ENCODE measurements at regions not wholly inside any gene's neighbourhood (a gene's known extent, or its start where the extent isn't known, plus 50 kb on each side); places are given as distances from the start of the nearest gene placed in this dataset.
A peak's percentile ranks its signal among the peaks of the same experiment; 100 is the strongest.

DNA sequence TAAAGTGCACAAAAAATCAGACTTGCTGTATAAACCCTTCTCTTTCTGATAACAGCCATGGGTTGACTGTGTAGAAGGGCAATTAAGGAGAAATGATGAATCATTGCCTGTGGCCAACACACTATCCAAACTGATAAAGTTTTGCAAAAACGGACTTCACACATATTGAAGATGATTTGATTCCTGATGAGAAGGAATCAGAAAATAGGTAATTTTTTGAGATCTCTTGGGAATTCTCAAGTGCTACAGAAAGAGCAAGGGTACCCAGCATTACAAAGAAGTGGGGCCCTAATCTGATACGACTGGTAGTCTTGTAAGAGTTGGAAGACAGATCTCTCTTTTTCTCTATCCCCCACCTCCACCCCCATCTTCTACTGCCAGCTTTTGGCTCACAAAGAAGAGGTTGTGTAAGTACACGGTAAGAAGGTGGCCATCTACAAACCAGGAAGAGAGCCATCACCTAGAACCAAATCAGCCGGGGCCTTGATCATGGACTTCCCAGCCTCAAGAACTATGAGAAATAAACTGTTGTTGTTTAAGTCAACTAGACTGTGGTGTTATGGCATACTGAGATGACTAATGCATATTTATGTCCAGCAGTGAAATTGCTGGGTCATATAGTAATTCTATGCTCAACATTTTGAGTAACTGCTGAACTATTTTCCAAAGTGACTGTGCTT, 254.7 kb downstream of the EDEM1 start (continued):
- TF ChIP-seq E2F5 (CRISPR knock-in tag; IDR thresholded peaks at IDR 0.05): no peak
- no peak for TF ChIP-seq FOXJ3 (CRISPR knock-in tag; IDR thresholded peaks at IDR 0.05)
- TF ChIP-seq SMARCB1 (IDR thresholded peaks at IDR 0.05; ENCODE audit: insufficient read length, low read depth): no peak
- TF ChIP-seq, protein P1, sequence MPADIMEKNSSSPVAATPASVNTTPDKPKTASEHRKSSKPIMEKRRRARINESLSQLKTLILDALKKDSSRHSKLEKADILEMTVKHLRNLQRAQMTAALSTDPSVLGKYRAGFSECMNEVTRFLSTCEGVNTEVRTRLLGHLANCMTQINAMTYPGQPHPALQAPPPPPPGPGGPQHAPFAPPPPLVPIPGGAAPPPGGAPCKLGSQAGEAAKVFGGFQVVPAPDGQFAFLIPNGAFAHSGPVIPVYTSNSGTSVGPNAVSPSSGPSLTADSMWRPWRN (IDR thresholded peaks at IDR 0.05; ENCODE audit: low read depth): peak; percentile 58; the same call in 1 of the 2 replicates
- peak; percentile 85 for TF ChIP-seq L3MBTL2 (IDR thresholded peaks at IDR 0.05)
- no peak for TF ChIP-seq ZBTB12 (CRISPR knock-in tag; IDR thresholded peaks at IDR 0.05)
- TF ChIP-seq ZBTB1 (CRISPR knock-in tag; IDR thresholded peaks at IDR 0.05; ENCODE audit: borderline replicate concordance, low read depth): no peak
- 0 out of 2 replicates have a peak, but pooled peaks have one; percentile 49 for TF ChIP-seq GATAD2A (IDR thresholded peaks at IDR 0.05)
- TF ChIP-seq ZNF3 (CRISPR knock-in tag; IDR thresholded peaks at IDR 0.05): 0 out of 2 replicates have a peak, but pooled peaks have one; percentile 45
- TF ChIP-seq KLF13 (tag; IDR thresholded peaks at IDR 0.05; ENCODE audit: borderline replicate concordance, low read depth): peak; percentile 36; the same call in 1 of the 2 replicates
- TF ChIP-seq NR2C1 (IDR thresholded peaks at IDR 0.05): no peak
- TF ChIP-seq NR2C1 (tag; IDR thresholded peaks at IDR 0.05): no peak
- no peak for TF ChIP-seq SP1 (CRISPR knock-in tag; IDR thresholded peaks at IDR 0.05)
- peak; percentile 33 for TF ChIP-seq TAF9B (IDR thresholded peaks at IDR 0.05; ENCODE audit: partially characterized antibody)
- TF ChIP-seq RAD21 (CRISPR knock-in tag; conservative IDR thresholded peaks at IDR 0.05 in 1 of 2, IDR thresholded peaks at IDR 0.05 in 1 of 2): 0 out of 4 replicates have a peak, but pooled peaks of 1 of the 2 experiments have one; percentile 11
- no peak for TF ChIP-seq NR3C1 (CRISPR knock-in tag; IDR thresholded peaks at IDR 0.05)
- TF ChIP-seq MTA3 (IDR thresholded peaks at IDR 0.05; ENCODE audit: borderline replicate concordance): 0 out of 2 replicates have a peak, but pooled peaks have one; percentile 34
- TF ChIP-seq, protein P2, sequence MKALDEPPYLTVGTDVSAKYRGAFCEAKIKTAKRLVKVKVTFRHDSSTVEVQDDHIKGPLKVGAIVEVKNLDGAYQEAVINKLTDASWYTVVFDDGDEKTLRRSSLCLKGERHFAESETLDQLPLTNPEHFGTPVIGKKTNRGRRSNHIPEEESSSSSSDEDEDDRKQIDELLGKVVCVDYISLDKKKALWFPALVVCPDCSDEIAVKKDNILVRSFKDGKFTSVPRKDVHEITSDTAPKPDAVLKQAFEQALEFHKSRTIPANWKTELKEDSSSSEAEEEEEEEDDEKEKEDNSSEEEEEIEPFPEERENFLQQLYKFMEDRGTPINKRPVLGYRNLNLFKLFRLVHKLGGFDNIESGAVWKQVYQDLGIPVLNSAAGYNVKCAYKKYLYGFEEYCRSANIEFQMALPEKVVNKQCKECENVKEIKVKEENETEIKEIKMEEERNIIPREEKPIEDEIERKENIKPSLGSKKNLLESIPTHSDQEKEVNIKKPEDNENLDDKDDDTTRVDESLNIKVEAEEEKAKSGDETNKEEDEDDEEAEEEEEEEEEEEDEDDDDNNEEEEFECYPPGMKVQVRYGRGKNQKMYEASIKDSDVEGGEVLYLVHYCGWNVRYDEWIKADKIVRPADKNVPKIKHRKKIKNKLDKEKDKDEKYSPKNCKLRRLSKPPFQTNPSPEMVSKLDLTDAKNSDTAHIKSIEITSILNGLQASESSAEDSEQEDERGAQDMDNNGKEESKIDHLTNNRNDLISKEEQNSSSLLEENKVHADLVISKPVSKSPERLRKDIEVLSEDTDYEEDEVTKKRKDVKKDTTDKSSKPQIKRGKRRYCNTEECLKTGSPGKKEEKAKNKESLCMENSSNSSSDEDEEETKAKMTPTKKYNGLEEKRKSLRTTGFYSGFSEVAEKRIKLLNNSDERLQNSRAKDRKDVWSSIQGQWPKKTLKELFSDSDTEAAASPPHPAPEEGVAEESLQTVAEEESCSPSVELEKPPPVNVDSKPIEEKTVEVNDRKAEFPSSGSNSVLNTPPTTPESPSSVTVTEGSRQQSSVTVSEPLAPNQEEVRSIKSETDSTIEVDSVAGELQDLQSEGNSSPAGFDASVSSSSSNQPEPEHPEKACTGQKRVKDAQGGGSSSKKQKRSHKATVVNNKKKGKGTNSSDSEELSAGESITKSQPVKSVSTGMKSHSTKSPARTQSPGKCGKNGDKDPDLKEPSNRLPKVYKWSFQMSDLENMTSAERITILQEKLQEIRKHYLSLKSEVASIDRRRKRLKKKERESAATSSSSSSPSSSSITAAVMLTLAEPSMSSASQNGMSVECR (CRISPR knock-in tag; IDR thresholded peaks at IDR 0.05): no peak
- TF ChIP-seq KDM5B (IDR thresholded peaks at IDR 0.05; ENCODE audit: insufficient replicate concordance, low read depth, low read length): no peak
- TF ChIP-seq, protein P3, sequence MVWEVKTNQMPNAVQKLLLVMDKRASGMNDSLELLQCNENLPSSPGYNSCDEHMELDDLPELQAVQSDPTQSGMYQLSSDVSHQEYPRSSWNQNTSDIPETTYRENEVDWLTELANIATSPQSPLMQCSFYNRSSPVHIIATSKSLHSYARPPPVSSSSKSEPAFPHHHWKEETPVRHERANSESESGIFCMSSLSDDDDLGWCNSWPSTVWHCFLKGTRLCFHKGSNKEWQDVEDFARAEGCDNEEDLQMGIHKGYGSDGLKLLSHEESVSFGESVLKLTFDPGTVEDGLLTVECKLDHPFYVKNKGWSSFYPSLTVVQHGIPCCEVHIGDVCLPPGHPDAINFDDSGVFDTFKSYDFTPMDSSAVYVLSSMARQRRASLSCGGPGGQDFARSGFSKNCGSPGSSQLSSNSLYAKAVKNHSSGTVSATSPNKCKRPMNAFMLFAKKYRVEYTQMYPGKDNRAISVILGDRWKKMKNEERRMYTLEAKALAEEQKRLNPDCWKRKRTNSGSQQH (CRISPR knock-in tag; IDR thresholded peaks at IDR 0.05): no peak
